Endodermal cell (in vitro differentiated cells): ENCODE measurements at regions not wholly inside any gene's neighbourhood (a gene's known extent, or its start where the extent isn't known, plus 50 kb on each side); places are given as distances from the start of the nearest gene placed in this dataset.

ENCODE experiments used
- DNase-seq: peaks from one replicate; pipeline ENCODE4 v3.0.0-alpha.2; 2017
- H3K27ac ChIP-seq: 2 replicates; pipeline ENCODE4 v1.5.1; 2013; ENCODE audit warnings: mild to moderate bottlenecking, low read depth, low read length, moderate library complexity
- H3K27me3 ChIP-seq: 2 replicates; pipeline ENCODE4 v1.6.1; 2013; ENCODE audit warnings: mild to moderate bottlenecking, low read length, moderate library complexity; ENCODE audit not compliant: insufficient read depth, control insufficient read depth, poor library complexity, severe bottlenecking
- H3K36me3 ChIP-seq: 2 replicates; pipeline ENCODE4 v1.7.0; 2013; ENCODE audit warnings: mild to moderate bottlenecking, low read length, moderate library complexity; ENCODE audit not compliant: control insufficient read depth, insufficient read depth
- H3K4me1 ChIP-seq: one replicate; pipeline ENCODE4 v1.7.0; 2013; ENCODE audit warnings: low read length; ENCODE audit not compliant: control insufficient read depth, insufficient read depth
- H3K4me3 ChIP-seq: 2 replicates; pipeline ENCODE4 v1.5.1; 2013; ENCODE audit warnings: mild to moderate bottlenecking, low read length, moderate library complexity
- H3K9ac ChIP-seq: 2 replicates; pipeline ENCODE4 v1.6.1; 2013; ENCODE audit warnings: mild to moderate bottlenecking, low read length, moderate library complexity; ENCODE audit not compliant: poor library complexity, severe bottlenecking; ENCODE audit errors: extremely low read depth
- H3K9me3 ChIP-seq: 2 replicates; pipeline ENCODE4 v1.6.1; 2013; ENCODE audit warnings: mild to moderate bottlenecking, low read length, moderate library complexity; ENCODE audit not compliant: control insufficient read depth
- H3K27ac Mint-ChIP-seq: 2 replicates; pipeline ENCODE4 v1.8.0; 2020; ENCODE audit warnings: mixed read lengths
- H3K27me3 Mint-ChIP-seq: 2 replicates; pipeline ENCODE4 v1.8.0; 2021; ENCODE audit warnings: mild to moderate bottlenecking, mixed read lengths; ENCODE audit not compliant: insufficient read depth
- H3K36me3 Mint-ChIP-seq: 2 replicates; pipeline ENCODE4 v1.8.0; 2020; ENCODE audit warnings: low read depth, mixed read lengths
- H3K4me1 Mint-ChIP-seq: 2 replicates; pipeline ENCODE4 v1.8.0; 2020; ENCODE audit warnings: mixed read lengths
- H3K4me3 Mint-ChIP-seq: 2 replicates; pipeline ENCODE4 v1.8.0; 2020; ENCODE audit warnings: mild to moderate bottlenecking, moderate library complexity, mixed read lengths
- H3K9me3 Mint-ChIP-seq: 2 replicates; pipeline ENCODE4 v1.8.0; 2020; ENCODE audit warnings: mild to moderate bottlenecking, mixed read lengths
- WGBS, 2 experiments: methylation state at CpG; one replicate each; pipeline versions ENCODE4 v1.1.5 to v1.1.7; 2013; ENCODE audit warnings: missing lambda C conversion rate in 2 of 2, mixed read lengths in 1 of 2; ENCODE audit not compliant: insufficient coverage in 1 of 2, insufficient read length in 1 of 2; 5-methylcytosine and 5-hydroxymethylcytosine counted together
- TF ChIP-seq, protein P1 (sequence below): fragments of 200-600 bp; sonication (generic); conservative IDR thresholded peaks from 2 replicates; pipeline ENCODE4 v1.5.0; 2021; ENCODE audit warnings: antibody characterized with exemption, mild to moderate bottlenecking

DNA sequence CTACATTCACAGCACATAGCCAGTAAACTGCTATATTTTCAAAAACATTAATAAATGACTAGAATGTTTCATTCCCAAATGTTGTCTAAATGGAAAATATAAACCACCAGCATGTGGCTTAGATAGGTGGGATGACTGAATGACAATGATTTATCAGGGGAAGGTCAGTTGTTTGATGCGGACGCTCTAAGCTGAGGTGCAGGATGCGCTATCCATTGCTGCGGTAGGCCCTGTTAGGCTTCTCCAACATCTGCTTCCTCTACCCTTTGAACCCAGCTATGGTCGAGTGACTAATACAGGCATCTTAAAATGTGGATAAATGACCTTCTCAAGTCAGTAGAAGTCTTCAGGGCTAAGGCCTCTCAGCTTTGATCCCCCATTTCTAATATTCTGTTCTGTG, 584.2 kb downstream of the CMPK2 start:
- H3K4me3 ChIP-seq: no peak overlapping the region
- H3K4me1 Mint-ChIP-seq: peaks cover 7% of the 10 kb centered on the region
- H3K4me3 Mint-ChIP-seq: no peak overlapping the region

DNA sequence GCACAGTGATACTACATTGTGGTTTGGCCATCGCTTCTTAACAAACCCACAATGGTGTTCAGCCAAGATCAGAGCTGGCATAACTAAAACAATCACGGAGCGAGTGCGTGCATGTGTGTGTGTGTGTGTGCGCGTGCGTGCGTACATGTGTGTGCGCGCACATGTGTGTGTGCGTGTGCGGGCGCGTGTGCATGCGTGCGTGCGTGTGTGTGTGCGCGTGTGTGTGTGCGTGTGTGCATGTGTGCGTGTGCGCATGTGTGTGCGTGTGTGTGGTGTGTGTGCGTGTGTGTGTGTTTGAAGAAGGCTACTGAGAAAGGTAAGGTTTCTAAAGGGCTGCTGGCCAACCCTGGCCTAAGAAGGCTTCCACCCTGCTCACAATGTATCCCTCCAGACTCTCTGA, 582.4 kb downstream of the CMPK2 start:
- H3K36me3 Mint-ChIP-seq: no peaks in the 10 kb centered on the region
- no peaks in the 10 kb centered on the region for H3K27me3 Mint-ChIP-seq
- TF ChIP-seq, protein P1, sequence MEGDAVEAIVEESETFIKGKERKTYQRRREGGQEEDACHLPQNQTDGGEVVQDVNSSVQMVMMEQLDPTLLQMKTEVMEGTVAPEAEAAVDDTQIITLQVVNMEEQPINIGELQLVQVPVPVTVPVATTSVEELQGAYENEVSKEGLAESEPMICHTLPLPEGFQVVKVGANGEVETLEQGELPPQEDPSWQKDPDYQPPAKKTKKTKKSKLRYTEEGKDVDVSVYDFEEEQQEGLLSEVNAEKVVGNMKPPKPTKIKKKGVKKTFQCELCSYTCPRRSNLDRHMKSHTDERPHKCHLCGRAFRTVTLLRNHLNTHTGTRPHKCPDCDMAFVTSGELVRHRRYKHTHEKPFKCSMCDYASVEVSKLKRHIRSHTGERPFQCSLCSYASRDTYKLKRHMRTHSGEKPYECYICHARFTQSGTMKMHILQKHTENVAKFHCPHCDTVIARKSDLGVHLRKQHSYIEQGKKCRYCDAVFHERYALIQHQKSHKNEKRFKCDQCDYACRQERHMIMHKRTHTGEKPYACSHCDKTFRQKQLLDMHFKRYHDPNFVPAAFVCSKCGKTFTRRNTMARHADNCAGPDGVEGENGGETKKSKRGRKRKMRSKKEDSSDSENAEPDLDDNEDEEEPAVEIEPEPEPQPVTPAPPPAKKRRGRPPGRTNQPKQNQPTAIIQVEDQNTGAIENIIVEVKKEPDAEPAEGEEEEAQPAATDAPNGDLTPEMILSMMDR: no peak
- Histone ChIP-seq H3K4me3 (no peak overlapping the region), H3K9ac (no peak overlapping the region), H3K4me1 (peaks cover 4% of the 10 kb centered on the region), H3K36me3 (no peaks in the 10 kb centered on the region), H3K27ac (no peak overlapping the region), H3K9me3 (no peaks in the 10 kb centered on the region), H3K27me3 (no peaks in the 10 kb centered on the region)
- H3K9me3 Mint-ChIP-seq: no peaks in the 10 kb centered on the region
- no peak overlapping the region for H3K4me3 Mint-ChIP-seq
- no peak for DNase-seq
- H3K27ac Mint-ChIP-seq: no peak overlapping the region
- 69 to 90% methylated on average over 5 to 21 of the region's 24 CpGs for WGBS, 2 experiments
- H3K4me1 Mint-ChIP-seq: peaks cover 7% of the 10 kb centered on the region

More for the DNA sequence above, 584.2 kb downstream of the CMPK2 start:
- H3K27me3 Mint-ChIP-seq: no peaks in the 10 kb centered on the region
- H3K4me1 ChIP-seq: peaks cover 4% of the 10 kb centered on the region
- no peak overlapping the region for H3K9ac ChIP-seq
- no peaks in the 10 kb centered on the region for H3K36me3 Mint-ChIP-seq
- H3K27ac ChIP-seq: no peak overlapping the region
- H3K9me3 ChIP-seq: no peaks in the 10 kb centered on the region
- no peak for DNase-seq
- no peaks in the 10 kb centered on the region for H3K36me3 ChIP-seq
- WGBS, 2 experiments: 98 to 100% methylated on average over 5 of the region's 5 CpGs
- H3K27ac Mint-ChIP-seq: no peak overlapping the region
- H3K9me3 Mint-ChIP-seq: no peaks in the 10 kb centered on the region
- TF ChIP-seq, protein P1: no peak
- no peaks in the 10 kb centered on the region for H3K27me3 ChIP-seq

DNA sequence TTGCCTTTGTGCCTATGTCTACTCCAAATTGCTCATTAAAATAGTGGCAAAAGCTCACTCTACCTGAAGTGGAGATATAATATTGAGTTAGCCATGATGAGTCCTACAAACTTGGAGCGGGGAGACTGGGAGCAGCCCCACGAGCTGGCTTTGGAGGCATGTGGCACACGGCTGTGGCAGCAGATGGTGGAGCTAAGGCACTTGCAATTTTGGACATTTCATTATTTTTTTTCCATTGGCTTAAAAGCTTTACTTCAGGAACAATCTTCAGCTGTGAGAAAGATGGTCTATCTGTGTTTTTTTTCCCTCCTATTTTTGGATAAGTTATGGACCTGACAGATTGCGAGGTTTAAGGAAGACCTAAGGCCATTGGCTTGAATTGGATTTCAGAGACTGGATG, 578.3 kb downstream of the CMPK2 start:
- Mint-ChIP-seq H3K27ac (no peak overlapping the region), H3K27me3 (no peaks in the 10 kb centered on the region), H3K36me3 (no peaks in the 10 kb centered on the region), H3K4me1 (peaks cover under 1% of the 10 kb centered on the region), H3K4me3 (no peak overlapping the region), H3K9me3 (peaks cover 7% of the 10 kb centered on the region)
- Histone ChIP-seq H3K27me3 (no peaks in the 10 kb centered on the region), H3K36me3 (no peaks in the 10 kb centered on the region), H3K4me1 (no peaks in the 10 kb centered on the region), H3K9ac (no peak overlapping the region), H3K27ac (no peak overlapping the region), H3K9me3 (no peaks in the 10 kb centered on the region), H3K4me3 (no peak overlapping the region)
- 94 to 100% methylated on average over 2 to 4 of the region's 4 CpGs for WGBS, 2 experiments
- TF ChIP-seq, protein P1: no peak
- DNase-seq: no peak
